Activated gamma-delta T cell (primary cell): ENCODE measurements at regions not wholly inside any gene's neighbourhood (a gene's known extent, or its start where the extent isn't known, plus 50 kb on each side); places are given as distances from the start of the nearest gene placed in this dataset.
"Not testable (repeated sequence)": the region's sequence is repeated elsewhere in the genome, so short reads cannot be mapped to it uniquely, and the experiment has no call there.

Experiments used
- DNase-seq: peaks from one replicate; lab custom pipeline; 2025; lab: John Stamatoyannopoulos, UW

DNA sequence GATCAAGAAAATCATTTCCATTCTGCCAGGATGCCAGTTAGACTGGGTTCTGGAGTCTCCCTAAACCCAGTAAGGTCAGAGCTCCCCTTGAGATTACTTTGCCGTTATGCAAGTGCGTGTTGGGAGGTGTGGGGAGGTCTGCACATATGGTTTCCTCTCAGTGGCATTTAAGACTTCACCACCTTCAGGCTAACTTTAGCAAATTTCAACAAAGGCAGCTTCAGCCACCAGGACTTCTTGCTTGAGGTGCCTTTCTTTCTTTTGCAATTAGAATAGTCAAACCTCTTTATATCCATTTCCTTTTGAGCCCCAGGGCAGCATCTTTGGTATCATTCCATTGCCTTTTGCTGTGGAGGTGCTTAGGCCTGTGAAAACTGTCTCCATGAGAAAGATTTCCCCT is 117.2 kb upstream of the CCND2 start:
- DNase-seq: no peak

- no peak for DNase-seq
Observed at GRCh38 chr12:4154672-4155225, 118.8 kb upstream of the CCND2 start.

GRCh38 chr12:4153343-4153892 is 120.1 kb upstream of the CCND2 start:
- no peak for DNase-seq

DNA sequence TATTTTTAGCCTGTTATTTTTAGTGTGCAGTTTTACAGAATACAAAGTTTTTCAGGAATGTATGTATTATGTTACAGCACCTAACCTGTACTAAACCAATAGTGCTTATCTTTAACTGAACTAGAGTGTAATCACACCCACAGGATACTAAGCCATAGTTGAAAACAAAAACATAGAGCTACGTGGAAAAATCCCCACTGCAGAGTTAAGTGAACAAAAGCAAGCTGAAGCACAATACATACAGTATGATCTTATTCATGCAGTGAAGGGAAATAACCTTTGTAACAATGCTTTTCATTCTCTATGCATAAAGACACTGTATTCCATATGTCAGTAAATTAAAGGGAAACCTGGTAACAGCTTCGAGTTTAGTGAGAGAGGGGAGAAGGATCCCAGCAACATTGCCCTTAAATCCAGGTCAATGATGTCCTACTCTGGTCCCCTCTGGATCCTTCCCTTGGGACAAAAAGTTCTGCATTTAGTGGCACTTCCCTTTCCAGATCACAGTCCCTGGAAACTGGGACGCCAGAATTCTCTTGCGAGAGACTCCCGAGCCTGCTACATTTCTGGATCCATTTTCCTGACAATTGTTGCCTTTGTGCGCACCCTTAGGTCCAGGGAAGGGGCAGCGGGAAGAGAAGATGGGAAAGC is 121.3 kb upstream of the CCND2 start:
- no peak for DNase-seq

DNA sequence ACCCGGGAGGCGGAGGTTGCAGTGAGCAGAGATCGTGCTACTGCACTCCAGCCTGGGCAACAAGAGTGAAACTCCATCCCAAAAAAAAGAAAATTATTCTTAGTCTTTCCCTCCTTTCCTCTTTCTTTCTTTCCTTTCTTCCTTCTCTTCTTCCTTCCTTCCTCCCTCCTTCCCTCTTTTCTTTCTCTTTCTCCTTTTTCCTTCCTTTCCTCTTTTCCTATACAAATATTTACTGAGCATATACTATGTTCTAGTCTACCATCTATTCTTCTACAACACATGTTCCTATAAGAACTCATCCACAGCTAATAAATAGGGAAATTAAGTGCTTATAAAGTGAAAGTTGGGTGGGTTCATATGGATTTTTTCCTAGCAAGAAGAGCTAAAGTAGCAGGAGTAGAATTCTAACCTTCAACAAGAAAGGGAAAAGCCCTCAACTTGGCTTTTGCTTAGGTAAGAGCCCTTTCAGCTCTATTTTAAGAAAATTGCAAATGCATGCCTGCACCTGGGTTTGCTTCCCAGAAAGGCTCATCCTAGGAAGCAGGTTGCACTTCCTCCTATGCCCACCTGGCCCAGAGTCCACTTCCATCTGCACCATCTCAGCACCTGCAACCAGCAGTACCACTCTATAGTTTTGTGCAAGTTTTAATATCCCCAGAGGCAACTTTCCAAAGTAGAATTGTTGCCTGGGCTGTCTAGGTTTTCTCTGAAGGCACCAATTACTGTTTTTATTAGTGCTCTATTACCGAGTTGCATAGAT is 122.0 kb upstream of the CCND2 start:
- DNase-seq: no peak

GRCh38 chr12:4150355-4150754 is 123.2 kb upstream of the CCND2 start:
- DNase-seq: not testable (repeated sequence)

DNA sequence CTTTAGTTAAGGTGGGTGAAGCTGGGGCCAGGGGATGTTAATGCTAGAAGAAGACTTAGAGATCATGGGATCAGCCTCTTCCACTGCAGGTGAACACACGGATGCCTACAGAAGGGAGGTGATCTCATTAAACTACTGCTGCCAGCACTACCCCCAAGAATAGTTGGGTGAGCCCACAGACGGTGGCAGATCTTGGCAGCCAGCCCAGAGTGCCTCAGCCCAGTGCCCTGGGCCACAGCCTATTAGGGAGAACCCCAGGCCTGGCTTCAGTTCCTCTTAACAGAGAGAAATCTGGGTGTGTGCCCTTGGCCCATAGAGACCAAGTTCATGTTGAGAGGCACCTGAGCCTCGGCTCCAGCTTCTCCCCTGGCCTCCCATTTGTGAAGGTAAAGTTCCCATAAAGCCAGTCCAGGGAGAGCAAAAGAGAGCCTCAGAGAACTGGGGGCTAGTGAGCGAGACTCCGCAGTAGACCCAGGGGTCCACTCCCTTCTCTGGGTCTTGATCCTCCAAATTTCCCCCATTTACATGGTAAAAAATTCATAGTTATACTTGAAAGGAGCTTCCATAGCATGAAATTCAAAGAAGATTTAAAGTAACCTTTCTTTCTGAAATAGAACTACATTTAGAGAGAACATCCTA is 125.0 kb upstream of the CCND2 start:
- DNase-seq: no peak

DNA sequence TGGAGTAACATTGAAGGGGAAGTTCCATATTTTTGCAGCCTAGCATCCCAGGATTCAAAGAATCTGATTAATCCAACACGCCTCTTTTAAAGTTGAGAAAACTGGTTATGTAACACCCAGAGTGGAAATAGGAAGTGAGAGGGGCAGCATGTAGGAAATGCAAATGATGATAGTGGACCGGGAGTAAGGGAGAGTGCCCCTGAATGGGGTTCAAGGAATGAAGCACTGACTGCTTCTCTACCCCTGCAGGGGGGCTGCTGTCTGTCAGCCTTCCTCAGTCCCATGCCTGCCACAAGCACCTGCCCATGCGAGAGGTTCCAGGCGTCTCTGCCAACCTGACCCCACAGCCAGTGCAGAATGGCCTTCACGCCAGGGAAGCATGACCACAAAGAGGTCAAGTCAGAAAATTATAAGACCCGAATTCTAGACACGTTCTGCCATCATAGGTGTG is 126.5 kb upstream of the CCND2 start:
- no peak for DNase-seq

GRCh38 chr12:4145990-4146859 is 127.3 kb upstream of the CCND2 start:
- no peak for DNase-seq

DNA sequence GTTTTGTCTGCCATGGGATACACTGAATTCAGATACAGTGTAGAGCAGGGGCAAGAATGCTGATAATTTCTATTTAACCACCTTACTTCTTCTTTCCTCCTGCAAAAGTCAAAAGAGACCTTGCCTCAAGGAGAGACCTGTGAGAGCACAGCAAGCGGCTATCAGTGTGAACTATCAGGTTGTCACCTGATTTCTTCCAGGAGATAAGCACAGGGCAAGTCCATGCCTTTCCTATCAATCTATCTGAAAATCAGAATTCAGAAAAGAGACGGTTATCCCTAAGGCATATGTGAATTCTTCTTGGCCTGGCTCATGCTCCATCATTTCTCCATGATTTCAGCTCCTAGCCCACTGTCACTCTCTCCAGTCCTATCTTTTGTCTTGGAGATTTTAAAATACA is 128.9 kb upstream of the CCND2 start:
- DNase-seq: no peak

DNA sequence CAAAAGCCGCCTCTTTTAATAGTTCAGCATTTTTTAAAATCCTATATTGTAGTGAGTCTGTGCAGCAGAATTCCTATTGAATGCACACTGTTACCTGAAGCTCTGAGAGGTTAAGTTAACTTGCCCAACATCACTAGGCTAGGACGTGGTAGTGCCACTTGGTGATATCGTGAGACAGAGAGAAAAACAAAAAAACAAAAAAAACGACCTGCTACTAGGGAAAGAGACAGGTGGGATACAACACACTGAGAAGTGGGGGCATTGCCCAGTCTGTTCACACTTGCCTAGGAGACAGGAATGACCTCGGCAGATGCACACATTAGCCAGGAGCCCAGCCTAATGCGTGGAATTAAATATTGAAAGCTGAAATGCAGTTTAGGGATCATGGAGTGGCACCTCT is 129.7 kb upstream of the CCND2 start:
- DNase-seq: no peak

- no peak for DNase-seq
Observed at GRCh38 chr12:4141348-4142270, 132.0 kb upstream of the CCND2 start.

DNA sequence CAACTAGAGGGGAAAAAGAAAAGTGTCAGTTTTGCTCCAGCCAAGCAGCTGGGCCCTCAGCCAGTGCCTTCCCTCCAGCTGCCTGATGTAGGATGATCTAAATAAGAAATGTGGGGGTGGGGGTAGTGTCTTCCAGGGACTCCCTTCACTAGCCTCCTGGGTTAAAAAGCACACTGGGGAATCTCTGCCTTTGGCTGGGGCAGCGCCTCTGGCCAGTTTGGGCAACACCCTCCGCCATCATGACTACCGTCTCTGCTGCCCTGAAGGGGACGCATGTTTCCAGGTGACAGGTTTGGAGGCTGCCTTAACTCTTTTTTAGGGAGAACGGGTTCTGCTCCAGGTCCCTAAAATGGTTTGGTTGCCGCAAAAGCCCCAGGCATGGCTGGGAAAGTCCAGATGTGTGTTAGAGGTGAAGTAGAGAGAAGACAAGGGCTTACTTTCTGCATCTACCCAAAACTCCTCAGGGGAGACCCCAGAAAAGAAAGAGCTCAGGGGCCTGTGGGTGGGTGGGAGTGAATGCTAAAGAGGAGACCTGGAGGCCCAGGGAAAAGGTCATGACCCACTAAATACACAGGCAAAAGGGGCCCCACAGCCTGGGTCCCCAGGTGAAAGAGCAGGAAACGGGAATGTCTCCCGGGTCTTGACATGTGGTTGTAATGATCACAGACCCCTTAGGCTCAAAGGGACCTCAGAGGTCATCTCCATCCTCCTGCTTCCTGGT is 132.8 kb upstream of the CCND2 start:
- DNase-seq: no peak

GRCh38 chr12:4139191-4139590 is 134.4 kb upstream of the CCND2 start:
- no peak for DNase-seq

GRCh38 chr12:4138532-4138931 is 135.0 kb upstream of the CCND2 start:
- not testable (repeated sequence) for DNase-seq

GRCh38 chr12:4138051-4138450 is 135.5 kb upstream of the CCND2 start:
- DNase-seq: no peak

DNA sequence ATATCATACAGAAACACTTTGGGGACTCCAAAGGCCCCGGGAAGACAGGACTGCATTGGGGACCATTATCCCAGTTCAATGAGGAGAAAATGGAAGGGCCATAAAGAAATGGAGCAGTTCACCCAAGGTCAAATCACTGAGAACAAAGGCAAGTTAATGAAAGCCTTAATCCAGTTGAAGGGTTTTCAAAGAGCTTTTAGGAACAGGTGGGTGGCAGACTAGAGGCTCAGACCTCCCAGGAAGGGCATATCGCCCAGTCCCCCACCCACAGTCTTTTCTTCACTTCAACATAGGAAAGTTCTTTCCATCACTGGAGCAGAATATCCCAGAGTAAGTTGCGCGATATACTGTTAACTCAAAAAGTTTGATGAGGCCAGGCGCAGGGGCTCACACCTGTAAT is 136.1 kb upstream of the CCND2 start:
- no peak for DNase-seq

DNA sequence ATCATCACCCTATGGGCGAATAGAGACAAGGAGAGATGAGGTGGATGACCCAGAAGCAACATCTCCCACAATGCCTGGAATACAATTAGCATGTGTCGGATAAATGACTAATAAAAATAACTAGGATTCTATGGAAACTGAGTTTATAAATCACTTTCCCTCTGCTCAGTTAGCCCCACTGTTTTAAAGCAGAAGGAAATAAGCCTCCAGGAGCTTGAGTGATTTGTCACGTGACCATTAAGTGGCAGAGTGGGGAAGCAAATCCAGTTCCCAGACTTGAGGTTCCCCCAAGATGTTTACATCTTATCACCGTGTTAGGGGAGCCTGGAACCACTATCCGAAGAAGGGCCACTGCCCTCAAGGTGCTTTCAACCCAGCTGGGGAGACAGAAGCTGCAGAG is 136.5 kb upstream of the CCND2 start:
- DNase-seq: no peak

DNA sequence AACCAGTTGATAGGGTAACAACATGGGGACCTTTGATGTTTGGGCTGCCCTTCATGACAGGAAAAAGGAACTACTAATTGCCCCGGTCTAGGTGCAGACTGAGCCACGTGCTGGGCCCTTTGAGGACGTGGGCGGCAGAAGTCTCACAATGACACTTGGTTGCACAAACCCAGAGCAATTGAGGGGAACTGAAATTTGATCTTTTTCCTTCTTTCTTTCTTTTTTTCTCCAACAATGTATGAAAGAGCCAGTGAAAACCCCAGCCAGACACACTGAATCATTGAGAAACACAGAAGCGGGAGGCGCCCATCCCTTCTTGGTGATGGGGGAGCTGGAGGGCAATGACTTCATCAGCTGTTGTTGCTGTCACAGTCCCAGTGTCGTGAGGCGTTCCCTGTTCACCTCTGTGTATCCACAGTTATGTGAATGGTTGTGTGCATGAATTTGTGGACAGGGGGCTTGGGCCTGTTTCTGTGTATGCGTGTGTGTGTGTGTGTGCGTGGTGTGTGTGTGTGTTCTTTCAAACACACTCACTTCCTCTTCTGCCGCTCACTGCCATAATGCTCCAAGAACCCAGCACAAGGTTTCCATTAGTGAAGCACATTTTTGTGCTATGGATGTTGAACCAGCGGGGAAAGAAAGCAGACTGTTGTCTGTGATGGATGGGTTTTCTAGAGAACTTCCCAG is 137.5 kb upstream of the CCND2 start:
- DNase-seq: no peak
